Omental fat pad (tissue), 3 donors: ENCODE measurements at regions not wholly inside any gene's neighbourhood (a gene's known extent, or its start where the extent isn't known, plus 50 kb on each side); places are given as distances from the start of the nearest gene placed in this dataset.

ENCODE experiments used
- ATAC-seq: fragments of 150-250 bp; one replicate; pipeline ENCODE4 v1.9.1; 2016; ENCODE audit warnings: mild to moderate bottlenecking, moderate library complexity; ENCODE audit not compliant: low FRiP score
- DNase-seq: peaks from one replicate; pipeline ENCODE4 v3.0.0-alpha.2; 2019; ENCODE audit warnings: low spot score
- CTCF ChIP-seq, 3 donors: fragments of 450-650 bp; IDR thresholded peaks; one replicate each; pipeline ENCODE4 v1.5.1; 2016 to 2017; ENCODE audit warnings: antibody characterized with exemption in 3 of 3, mild to moderate bottlenecking in 3 of 3, moderate library complexity in 2 of 3

GRCh38 chr13:90414691-90415596 is 932.5 kb upstream of the MIR17HG start:
- no peak for DNase-seq
- no peak for ATAC-seq
- TF ChIP-seq CTCF (IDR thresholded peaks at IDR 0.05), result no peak

- TF ChIP-seq CTCF (IDR thresholded peaks at IDR 0.05), result no peak
- ATAC-seq (no peak), DNase-seq (no peak)
Observed at GRCh38 chr13:90415902-90416301, 931.6 kb upstream of the MIR17HG start.

GRCh38 chr13:90416519-90416918 is 931.0 kb upstream of the MIR17HG start:
- no peak for TF ChIP-seq CTCF (IDR thresholded peaks at IDR 0.05)
- DNase-seq, result no peak
- no peak for ATAC-seq

- DNase-seq, result no peak
- no peak for TF ChIP-seq CTCF (IDR thresholded peaks at IDR 0.05)
- no peak for ATAC-seq
Observed at GRCh38 chr13:90416938-90417337, 930.5 kb upstream of the MIR17HG start.

GRCh38 chr13:90420683-90421082 is 926.8 kb upstream of the MIR17HG start:
- TF ChIP-seq CTCF (IDR thresholded peaks at IDR 0.05), result no peak
- DNase-seq (no peak), ATAC-seq (no peak)

- no peak for DNase-seq
- no peak for TF ChIP-seq CTCF (IDR thresholded peaks at IDR 0.05)
- ATAC-seq, result no peak
Observed at GRCh38 chr13:90427322-90428272, 919.9 kb upstream of the MIR17HG start.
